ENCODE measurements at regions not wholly inside any gene's neighbourhood (a gene's known extent, or its start where the extent isn't known, plus 50 kb on each side); places are given as distances from the start of the nearest gene placed in this dataset.

DNA sequence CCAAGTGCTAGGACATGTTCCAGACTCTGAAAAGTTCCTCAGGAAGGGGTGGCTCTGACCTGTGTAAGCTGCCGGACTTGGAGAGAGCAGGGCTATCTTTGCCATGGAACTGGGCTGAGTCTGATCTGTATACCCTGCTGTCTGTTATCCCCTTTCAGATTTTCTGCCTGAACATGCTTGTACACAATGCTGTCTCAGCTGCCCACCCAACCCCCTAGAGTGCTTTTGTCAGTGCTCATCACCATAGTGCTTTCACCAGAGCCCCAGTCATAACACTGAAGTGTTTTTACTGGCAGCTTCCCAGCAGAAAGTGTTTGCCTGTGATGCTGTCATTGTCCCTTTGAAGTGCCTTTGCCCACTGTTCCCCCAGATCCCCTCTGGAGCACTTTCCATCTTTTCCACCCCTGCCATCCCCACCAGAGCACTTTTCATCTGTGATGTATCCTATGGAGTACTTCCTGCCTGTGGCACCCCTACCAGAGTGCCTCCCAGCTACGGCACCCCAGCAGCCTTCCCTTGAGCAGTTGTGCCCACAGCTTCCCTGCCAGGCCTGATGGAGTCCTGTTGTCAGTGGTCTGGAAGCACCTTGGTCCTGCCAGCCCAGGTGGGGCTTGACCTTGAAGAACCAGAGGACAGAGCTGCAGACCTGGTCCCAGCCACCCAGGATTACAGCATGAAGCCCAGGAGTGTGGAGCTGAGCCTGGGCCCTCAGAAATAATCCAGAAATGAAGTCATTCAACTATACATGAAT, 397.7 kb downstream of the DIPK2A start:
- TF ChIP-seq, protein P1, sequence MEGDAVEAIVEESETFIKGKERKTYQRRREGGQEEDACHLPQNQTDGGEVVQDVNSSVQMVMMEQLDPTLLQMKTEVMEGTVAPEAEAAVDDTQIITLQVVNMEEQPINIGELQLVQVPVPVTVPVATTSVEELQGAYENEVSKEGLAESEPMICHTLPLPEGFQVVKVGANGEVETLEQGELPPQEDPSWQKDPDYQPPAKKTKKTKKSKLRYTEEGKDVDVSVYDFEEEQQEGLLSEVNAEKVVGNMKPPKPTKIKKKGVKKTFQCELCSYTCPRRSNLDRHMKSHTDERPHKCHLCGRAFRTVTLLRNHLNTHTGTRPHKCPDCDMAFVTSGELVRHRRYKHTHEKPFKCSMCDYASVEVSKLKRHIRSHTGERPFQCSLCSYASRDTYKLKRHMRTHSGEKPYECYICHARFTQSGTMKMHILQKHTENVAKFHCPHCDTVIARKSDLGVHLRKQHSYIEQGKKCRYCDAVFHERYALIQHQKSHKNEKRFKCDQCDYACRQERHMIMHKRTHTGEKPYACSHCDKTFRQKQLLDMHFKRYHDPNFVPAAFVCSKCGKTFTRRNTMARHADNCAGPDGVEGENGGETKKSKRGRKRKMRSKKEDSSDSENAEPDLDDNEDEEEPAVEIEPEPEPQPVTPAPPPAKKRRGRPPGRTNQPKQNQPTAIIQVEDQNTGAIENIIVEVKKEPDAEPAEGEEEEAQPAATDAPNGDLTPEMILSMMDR (IDR thresholded peaks at IDR 0.05) = no peak
- no peak for TF ChIP-seq POLR2A (IDR thresholded peaks at IDR 0.05)

Measured in body of pancreas (tissue), 4 donors.